OCI-LY3 (cell line): ENCODE measurements at regions not wholly inside any gene's neighbourhood (a gene's known extent, or its start where the extent isn't known, plus 50 kb on each side); places are given as distances from the start of the nearest gene placed in this dataset.

Source experiments
- EZH2phosphoT487 ChIP-seq: fragments of 200-600 bp; shearing (Covaris generic); IDR thresholded peaks from 2 replicates; pipeline ENCODE4 v1.6.1; 2018; ENCODE audit warnings: antibody characterized with exemption, mixed run types, low read depth
- TF ChIP-seq, protein P1 (sequence below): fragments of 200-600, 300-600 bp; sonication (generic); IDR thresholded peaks from 2 replicates; pipeline ENCODE4 v1.5.1; 2014; ENCODE audit warnings: antibody characterized with exemption, low read length, low read depth

DNA sequence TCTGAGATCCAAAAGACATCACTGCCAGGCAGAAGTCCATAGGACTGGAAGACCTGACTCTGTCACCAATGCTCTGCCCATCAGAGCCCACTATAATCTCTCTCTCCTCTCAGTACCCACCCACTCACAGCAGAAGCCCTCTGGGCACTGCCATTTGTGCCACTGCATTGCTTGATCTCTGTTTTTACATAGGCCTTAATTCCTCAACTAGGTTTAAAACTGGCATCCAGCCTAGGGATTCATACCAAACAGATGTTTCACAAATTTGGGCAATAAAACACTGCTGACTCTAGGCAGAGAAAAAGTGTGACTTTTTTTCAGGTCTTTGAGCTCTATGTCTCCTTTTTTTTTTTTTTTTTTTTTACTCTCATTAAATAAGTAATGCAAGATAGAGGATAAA is 91.1 kb upstream of the RANBP3L start:
- TF ChIP-seq, protein P1, sequence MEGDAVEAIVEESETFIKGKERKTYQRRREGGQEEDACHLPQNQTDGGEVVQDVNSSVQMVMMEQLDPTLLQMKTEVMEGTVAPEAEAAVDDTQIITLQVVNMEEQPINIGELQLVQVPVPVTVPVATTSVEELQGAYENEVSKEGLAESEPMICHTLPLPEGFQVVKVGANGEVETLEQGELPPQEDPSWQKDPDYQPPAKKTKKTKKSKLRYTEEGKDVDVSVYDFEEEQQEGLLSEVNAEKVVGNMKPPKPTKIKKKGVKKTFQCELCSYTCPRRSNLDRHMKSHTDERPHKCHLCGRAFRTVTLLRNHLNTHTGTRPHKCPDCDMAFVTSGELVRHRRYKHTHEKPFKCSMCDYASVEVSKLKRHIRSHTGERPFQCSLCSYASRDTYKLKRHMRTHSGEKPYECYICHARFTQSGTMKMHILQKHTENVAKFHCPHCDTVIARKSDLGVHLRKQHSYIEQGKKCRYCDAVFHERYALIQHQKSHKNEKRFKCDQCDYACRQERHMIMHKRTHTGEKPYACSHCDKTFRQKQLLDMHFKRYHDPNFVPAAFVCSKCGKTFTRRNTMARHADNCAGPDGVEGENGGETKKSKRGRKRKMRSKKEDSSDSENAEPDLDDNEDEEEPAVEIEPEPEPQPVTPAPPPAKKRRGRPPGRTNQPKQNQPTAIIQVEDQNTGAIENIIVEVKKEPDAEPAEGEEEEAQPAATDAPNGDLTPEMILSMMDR, result no peak
- TF ChIP-seq EZH2phosphoT487, result no peak
